CD4-positive, alpha-beta T cell treated with Interferon gamma for 1 hour (primary cell): ENCODE measurements at regions not wholly inside any gene's neighbourhood (a gene's known extent, or its start where the extent isn't known, plus 50 kb on each side); places are given as distances from the start of the nearest gene placed in this dataset.

Source experiments
- DNase-seq: peaks from one replicate; pipeline ENCODE4 v3.0.0-alpha.2; 2020

DNA sequence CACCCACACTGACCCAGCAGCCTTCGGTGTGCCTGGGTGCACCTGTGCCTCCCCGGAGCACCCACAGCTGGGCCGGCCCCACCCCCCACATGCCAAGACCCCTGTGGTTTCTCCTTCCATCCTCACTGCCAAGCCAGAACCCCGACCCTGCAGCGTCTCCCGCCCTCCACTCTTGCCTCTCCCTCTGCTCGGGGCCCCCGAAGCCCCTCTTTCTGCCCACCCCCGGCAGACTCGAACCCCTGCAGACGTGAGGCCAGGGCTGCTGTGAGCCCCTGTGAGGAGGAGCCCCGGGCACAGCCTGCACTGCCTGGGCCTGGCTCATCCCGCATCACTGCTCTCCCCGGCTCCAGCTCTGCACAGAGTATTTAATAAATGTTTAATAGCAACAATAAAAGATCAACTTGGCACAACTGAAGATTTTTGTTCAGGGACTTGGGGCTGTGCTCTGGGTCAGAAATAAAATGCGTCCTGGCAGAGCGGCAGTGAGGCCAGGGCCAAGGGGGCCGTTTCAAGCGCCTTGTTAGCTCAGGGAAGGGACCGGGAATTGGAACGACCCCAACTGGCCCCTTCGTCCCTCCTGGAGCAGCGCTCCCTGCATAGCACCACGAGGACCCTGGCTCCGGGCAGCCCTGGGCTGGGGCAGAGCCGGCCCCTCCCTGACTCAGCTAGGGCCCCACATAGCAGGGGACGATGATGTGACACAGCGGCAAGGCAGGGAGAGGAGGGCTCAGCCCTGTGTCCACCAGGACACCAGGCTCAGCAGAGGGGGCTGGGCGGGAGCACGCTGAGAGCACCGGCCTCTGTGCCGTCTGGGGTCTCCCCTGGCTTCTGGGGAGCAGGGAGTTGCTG, 520.8 kb downstream of the BRD1 start:
- DNase-seq = no peak

DNA sequence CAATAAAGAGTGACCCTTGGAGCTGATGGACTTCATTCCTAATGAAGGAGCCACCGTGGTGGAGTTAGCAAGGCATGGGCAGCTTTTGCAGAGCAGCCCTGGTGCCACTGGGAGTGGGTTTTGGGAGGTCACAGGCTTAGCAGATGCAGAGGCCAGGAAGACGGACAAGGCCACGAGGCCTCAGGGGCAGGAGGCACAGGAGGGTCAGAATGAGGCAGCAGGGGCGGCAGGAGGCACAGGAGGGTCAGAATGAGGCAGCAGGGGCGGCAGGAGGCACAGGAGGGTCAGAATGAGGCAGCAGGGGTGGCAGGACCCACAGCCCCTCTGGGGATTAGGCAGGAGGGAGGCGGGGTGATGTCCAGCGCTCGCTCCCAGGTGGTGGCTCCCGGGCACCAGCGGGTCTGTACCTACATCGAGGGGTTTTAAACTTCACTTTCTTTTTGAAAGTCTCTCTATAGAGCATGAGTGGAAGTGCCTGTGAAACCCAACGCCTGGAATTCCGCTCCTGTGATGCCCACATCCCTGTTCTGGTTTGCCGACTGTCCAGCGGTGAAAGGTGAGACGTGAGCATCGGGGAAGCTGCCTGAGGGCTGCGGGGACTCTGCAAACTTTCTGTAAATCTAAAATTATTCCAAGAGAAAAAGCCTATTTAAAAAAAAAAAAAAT, 521.6 kb downstream of the BRD1 start:
- DNase-seq = no peak

DNA sequence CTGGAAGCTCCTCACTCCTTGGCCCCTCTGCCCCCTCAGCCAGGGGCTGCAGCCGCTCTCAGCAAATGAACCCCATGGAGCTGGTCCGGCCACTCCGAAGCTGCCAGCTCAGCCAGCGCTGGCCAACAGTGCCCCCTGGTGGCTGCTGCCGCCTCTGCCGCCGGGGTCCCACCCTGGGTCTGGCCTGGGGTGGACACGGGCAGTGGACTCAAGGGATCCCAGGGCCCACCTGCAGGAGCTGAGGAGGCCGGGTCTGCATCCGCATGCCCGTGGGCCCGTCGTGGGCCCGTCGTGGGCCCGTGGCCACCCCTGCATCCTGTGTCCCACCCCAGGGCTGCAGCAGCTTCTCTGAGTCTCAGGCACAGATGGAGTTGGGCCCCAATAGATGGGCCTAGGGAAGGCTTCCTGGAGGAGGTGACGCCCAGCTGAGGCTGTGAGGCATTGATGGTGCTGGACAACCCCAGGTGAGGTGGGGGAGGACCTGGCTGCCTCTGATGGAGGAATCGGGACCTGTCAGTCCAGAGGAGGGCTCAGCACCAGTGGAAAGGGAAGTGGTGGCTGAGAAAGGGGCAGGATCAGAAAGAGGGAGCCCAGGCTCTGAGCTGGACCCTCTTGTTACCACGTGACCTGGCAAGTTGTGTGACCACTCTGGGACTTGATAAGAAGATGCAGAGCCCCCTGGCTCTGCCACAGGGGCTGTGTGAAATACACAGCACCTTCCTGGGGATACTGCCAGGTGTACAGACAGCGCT, 522.3 kb downstream of the BRD1 start:
- peak; percentile 11 for DNase-seq

DNA sequence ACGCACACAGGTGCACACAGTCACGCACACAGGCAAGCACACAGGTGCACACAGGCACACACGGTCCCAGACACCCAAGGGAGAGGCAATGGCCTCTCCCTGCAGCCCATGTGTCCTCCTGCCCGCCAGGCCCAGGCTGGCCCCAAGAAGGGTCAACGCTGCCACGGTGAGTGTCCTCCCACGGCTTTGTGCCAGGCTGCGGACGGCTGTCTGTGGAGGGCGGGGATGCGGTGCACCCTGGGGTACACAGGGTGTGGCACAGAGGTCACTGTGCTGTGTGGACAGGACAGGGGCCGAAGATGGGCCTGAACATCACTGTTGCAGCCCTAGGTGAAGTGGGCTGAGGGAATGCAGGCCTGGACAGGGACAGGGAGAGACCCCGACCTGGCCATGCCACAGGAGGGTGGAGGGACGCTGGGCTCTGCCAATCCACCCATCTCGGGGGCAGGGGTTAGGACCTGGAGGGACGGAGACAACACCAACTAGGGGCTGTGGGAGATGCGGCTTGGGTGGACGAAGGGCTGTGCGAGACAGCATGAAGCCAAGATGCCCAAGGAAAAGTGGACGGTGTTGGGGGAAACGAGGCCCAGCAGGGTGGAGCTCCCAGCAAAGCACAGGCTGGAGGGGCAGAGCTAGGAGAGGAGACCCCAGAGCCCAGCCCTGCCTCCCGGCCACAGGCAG, 523.8 kb downstream of the BRD1 start:
- DNase-seq = no peak

DNA sequence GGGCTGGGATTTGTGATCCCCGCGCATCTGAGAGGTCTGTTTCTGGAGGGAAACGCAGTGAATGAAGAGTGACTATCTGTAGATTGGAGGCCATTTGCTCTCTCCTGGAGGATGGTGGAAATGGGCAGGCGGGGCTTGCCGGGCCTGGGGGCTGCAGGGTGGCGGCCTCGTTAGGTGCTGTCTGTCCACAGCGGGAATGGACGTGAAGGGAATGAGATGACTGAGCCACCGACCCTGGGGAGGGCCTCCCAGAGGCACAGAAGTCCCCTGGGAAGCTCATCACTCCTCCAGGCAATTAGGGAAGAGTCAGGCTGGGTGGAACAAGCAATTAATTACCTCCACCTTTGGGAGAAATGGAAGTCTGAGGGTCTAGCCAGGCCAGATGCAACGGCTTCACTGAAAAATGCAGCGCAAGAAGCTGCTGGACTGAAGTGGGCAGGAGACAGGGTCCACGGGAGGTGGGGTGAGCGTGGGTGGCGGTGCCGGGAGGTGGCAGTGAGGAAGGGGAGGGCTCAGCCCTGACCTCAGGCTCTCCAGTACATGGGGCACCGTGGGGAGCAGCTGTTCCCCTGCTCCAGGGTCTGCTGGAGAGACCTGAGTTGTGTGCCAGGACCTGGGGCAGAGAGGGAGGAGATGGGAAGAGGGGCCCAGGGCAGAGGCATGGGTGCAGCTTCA, 524.5 kb downstream of the BRD1 start:
- no peak for DNase-seq

DNA sequence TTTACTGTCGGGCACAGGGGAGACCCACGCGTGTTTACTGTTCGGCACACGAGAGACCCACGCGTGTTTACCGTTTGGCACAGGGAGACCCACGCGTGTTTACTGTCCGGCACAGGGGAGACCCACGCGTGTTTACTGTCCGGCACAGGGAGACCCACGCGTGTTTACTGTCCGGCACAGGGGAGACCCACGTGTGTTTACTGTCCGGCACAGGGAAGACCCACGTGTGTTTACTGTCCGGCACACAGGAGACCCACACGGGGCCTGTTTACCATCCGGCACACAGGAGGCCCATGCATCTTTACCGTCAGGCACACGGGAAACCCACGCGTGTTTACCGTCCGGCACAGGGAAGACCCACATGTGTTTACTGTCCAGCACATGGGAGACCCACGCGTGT, 525.1 kb downstream of the BRD1 start:
- no peak for DNase-seq

DNA sequence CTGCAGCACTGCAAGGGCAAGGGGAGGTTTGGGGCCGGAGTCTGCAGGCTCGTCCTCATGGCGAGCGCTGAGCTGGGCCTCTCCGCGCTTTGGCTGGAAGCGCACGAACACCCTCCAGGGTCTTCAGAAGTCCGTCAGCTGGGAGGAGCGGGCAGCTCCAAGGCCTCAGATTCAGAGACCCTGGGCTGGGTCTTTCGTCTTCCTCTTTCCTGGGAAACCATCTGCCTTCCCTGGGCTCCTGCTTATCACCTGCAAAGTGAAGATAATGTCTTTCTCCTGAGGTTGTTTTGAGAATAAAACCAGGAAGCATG, 525.6 kb downstream of the BRD1 start:
- DNase-seq = no peak

DNA sequence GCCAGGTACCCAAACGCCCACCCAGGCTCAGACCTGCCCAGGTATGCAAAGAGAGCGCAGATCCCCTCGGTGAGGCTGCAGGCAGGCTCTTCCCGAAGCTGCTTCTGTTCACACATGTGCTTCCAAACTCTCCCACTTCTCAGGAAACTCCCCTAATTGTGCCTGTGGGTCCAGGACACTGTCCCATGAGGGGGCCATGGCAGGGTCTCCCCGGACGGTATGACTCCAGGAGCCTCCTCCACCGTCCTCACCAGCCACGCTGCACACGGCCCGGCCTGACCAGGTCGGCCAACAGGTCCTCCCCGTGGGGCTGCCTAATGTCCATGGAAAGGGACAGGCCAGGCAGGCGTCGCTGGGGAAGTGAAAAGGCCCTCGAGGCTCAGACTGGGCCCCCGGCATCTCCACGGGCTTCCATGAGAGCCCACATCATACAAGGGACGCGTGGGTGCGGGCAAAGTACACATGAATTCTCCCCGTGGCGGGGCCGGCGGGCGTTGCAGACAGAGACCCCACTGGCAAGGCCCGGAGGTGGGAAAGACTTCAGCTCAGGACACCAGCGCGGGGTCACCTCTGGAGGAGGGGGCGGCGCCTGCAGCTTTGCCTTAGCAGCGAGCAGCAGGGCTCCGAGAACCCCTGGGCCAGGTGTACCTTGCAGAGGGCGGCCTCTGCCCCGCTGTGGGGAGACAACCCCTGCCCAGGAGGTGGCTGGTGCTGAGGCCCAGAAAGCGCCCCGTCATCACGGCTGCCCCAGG, 526.1 kb downstream of the BRD1 start:
- DNase-seq = no peak

DNA sequence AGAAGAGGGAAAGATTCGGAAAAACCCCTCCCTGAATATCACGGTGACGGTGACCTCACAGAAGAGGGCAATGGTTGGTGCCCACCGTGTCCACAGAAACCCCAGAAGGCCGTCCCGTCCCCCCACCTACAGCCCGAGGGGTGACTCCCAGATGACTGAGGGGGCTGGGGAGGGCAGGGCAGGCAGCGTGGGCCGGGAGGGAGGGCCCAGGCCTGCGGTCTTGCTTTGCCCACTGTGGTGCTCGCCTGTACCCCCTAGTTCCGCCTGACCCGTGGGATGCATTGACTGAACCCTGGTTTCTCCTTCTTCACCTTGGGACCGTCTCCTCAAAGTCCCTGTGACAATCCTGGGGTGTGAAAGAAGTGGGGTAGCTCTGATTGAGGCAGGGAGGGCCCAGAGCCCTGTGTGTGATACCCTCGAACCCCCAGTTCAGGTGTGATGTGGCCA, 526.7 kb downstream of the BRD1 start:
- DNase-seq = no peak

DNA sequence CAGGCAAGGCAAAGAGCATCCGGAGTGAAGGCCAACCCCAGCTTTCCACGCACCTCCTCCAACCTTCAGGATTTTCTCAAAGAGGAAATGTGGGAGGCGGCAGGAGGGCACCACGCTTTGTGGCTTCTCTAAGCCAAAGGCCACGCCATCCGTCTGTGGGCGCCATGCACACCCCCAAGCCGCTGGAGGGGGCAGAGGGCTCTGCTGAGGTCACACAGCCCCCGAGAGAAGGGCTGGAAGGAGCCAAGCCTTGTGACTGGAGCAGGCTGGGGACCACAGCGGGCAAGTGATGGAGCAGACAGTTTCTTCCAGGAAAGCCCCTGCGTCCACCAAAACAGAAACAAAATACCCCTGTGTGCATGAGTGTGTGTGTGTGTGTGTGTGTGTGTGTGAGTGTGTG, 527.4 kb downstream of the BRD1 start:
- no peak for DNase-seq

DNA sequence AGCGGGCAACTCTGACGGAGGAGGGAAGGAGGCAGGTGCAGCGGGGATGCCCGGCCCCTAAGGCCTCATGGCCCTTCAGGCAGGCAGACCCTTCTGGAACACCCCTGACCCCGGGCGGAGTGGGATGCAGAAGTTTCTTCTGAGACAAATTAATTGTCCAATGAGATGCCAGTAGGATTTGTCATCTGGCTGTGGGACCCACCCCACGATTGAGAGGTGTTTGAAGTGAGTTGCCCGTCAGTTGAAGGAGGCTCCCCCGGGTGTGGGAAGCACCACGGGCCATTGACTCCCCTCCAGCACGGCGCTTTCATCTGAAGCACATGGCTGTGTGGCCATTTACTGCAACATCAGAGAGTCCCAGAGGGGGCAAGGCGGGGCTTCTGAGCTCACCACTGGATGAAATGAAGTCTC, 527.8 kb downstream of the BRD1 start:
- no peak for DNase-seq

DNA sequence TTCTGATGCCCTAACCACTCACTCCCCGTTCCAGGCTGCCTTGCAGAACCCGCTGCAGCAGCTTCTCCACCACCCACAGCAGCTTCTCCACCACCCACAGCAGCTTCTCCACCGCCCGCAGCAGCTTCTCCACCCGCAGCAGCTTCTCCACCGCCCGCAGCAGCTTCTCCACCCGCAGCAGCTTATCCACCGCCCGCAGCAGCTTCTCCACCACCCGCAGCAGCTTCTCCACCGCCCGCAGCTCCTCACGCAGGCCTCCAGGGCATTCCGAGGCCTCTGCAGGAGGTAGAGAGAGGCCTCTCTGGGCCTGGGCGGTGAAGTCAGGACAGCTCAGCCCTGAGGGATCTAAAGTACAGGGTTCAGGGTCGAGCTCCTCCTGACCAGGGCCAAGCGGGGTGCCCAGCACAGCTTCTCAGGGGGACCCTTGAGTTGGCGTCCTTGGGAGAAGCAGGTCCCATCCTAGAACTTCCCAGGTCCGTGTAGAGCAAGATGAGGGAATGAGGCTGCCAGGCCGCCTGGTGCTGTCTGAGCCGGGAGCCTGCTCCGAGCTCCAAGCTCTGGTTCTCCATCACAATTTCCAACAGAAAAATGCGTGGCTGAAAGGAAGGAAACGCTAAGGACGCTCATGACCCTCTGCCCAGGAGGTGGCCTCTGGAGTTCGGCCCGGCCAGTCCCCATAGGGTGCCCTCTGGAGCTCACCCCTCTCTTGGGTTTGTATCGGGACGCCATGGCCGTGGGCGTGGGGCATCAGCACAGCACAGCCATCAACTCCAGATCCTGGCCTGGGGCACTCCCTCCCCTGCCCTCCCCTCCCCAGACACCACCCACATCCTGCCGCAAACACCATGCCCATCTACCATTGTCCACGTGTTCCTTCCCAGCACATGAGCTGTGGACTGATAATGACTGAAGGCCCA, 528.6 kb downstream of the BRD1 start:
- no peak for DNase-seq

DNA sequence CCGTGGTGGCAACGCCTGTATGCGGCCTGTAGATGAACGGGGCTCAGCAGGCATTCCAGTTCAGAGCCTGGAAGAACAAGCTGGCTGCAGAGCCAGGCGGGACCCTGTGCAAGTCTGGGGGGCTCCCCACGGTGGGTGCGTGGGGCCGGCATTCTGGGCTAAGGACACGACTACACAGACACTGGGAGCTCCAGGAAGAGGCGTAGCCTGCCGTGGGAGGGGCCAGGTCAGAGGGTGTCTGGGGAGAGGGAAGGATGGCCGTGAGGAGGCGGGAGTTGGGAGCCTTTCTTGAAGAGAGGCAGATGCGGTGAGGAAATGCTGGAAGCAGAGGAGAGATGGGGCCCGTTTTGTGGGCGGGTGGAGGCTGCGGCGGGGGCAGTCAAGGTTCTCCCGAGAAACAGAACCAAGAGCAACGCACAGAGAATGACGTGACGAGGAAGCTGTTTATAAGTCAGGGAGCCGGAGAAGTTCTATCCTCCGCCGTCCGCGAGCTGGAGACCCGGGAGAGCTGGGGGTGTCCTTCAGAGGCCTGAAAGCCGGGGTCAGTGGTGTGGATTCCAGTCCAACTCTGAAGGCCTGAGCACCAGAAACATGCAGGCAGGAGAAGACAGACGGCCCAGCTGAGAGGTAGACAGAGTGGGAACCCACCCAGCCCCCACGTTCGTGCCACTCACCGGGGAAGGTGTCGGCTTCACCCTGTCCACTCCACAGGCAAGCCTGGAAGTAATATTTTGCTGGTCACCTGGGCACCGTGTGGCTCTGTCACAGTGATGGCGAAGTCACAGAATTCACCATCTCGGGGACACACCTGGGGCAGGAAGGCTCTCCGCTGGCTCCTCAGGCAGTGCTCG, 529.6 kb downstream of the BRD1 start:
- DNase-seq = no peak

DNA sequence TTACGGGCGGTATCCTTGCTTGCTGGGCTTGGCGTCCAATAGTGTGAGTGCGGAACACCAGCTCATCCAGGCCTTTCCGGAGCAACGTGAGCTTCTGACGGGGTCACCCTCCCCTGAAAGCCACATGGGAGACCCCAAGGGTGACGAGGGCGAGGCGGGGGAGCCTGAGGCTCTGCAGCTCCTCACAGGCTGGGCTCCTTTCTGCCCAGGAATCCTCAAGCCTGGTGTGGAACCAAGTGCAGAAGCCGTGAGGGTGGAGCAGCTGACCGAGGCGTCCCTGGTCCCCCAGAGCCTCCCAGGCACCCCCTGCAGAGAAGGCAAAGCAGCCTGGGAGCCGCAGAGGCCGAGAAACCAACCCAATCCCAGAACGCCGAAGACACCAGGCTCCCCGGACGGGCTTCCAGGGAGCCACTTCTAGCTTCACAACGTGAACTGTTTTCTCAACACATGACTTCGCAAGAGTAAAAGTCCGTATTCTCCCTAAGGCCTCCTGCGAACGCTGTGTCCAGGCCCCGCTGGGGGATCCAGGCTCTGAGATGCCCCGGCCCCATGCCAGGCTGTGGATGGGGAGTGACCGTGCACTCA, 530.3 kb downstream of the BRD1 start:
- no peak for DNase-seq

DNA sequence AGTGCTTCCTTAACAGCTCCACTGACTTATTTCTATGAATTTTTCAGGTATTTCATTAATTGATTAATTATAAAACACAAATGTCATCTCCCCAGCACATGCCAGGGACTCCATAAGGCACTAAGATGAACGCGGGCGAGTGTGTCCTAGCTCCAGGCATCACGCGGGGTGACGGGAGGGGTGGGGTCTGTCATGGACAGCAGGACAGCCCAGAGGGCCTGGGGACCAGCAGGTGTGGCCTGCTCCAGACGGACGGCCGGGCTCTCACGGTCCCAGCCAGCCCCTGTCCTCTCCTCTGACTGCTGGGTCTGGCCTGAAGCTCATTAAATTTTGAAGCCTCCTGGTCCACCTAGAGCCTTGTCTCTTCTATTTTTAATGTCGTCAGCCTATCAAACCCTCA, 531.1 kb downstream of the BRD1 start:
- no peak for DNase-seq

DNA sequence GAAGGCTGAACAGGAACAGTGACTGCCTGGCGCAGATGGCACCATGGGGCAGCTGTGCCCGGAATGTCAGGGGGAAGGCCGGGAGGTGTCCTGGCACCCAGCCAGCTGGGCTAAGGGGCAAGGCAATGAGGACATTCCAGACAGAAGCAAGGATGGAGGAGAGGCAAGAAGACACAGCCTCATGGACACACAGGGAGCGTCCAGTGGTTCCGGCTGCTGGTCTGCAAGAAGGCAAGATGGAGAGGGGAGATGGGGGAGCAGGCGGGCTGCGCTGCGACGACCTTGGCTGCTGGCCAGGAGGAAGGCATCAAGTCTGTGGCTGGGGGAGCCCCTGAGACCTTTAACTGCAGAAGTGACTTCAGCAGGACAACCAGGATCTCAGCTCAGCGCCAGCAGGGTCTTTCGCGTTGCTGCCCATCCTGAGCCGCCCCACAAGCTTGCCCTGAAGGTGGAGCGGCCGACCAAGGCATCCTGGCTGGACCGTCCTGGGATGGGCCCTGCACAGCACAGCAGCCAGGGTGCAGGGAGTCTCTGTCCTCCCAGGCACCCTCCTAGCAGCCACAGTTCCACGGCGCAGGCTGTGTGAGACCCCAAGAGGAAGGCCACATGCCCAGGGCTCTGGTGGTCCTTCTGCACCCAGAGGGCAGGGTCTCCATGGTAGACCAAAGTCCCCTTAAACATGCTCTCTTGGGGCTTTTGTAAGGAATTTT, 531.7 kb downstream of the BRD1 start:
- DNase-seq = no peak

DNA sequence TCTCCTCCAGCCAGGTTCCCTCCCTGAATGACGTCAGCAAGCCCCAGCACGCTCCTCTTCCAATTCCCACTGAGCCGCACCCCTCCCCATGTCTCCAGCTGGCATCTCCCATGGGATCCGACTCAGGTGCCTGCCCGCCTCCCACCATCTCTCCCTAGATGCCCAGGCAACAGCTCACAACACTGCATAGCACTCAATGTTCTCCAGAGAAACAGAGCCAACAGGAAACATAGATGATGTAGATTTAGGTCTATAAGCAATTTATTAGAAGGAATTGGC, 532.3 kb downstream of the BRD1 start:
- no peak for DNase-seq

DNA sequence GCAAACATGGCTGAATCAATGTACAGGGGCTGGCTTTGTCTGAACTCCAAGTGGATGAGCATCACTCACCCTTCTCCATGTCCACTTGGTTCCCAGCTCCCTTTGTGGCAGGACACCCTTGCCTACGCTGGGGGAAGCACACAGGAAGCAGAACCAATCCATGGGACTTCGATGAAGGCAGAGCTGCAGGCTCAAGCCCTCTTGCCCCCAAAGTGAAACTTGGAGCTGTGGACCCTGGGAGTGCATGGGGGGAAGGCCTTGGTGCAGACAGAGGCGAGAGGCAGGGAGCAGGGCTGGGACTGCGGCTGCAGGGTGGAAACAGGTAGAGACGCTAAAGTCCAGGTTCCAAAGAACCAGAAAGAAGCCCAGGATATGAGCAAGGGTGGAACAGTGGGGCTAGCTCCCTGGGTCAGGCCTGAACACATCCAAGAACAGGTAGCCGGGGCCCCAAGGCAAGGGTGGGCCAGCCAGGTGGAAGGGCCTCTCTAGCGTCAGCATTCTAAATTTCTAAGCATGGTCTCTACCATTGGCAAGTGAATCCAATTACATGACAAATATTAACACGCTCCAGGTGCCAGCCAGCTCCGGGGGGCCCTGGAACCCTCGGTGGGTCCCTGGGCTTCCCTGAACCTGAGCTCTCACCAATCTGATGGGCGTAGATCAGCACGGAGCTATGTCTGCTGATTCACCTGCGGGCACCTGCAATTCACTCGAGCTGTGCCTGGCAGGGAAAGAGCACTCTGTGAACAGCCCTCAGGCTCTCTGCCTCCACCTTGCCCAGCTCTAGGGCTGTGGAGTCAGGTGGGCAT, 532.8 kb downstream of the BRD1 start:
- DNase-seq = no peak
